HG03460 (cell line): ENCODE measurements at regions not wholly inside any gene's neighbourhood (a gene's known extent, or its start where the extent isn't known, plus 50 kb on each side); places are given as distances from the start of the nearest gene placed in this dataset.
A peak's percentile ranks its signal among the peaks of the same experiment; 100 is the strongest.

Experiments
- ATAC-seq: cut with Tn5 transposase; IDR thresholded peaks from one replicate; pipeline ENCODE4 v1.9.1; 2021; ENCODE audit not compliant: unreplicated experiment

- no peak for ATAC-seq
Measured at GRCh38 chr6:113576310-113576709, 280.8 kb upstream of the MARCKS start.

GRCh38 chr6:113578691-113579090 is 278.5 kb upstream of the MARCKS start:
- no peak for ATAC-seq

DNA sequence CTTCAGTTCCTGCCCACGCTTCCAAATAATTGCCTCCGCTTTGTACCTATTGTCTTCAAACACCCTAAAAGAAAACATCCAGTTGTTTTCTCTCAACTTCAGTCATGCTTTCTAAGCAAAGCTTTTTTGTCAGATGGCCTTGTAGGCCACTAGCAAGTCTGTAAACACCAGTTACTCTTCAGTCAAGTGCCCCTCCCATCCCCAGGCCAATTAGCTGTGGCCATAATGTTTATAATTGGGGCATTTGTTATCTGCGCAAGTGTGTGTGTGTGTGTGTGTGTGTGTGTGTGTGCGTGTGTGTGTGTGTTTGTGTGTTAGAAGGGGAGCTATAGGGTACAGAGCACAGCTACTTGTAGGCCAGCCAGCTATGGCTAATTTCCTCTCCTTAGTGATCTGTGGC is 272.4 kb upstream of the MARCKS start:
- no peak for ATAC-seq

DNA sequence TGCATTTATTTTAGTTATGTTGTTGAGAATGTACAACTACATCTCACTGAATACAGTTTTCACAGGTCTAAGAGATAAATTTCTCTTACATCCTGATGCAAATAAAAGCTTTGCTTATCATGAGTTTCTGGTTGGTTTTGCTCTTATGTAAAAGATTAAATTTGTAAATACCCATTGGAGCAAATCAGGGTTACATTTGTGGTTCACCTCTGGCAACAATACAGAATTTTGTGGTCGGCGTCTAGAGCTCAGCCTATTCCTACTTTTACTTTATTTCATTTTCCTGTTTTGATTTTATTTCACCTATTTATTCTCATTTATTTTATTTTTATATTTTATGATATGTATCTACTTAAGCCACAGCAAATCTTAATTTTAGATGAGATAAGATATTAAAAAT is 271.9 kb upstream of the MARCKS start:
- no peak for ATAC-seq

- ATAC-seq: no peak
Measured at GRCh38 chr6:113586413-113587077, 270.6 kb upstream of the MARCKS start.

GRCh38 chr6:113587078-113587699 is 270.0 kb upstream of the MARCKS start:
- no peak for ATAC-seq

DNA sequence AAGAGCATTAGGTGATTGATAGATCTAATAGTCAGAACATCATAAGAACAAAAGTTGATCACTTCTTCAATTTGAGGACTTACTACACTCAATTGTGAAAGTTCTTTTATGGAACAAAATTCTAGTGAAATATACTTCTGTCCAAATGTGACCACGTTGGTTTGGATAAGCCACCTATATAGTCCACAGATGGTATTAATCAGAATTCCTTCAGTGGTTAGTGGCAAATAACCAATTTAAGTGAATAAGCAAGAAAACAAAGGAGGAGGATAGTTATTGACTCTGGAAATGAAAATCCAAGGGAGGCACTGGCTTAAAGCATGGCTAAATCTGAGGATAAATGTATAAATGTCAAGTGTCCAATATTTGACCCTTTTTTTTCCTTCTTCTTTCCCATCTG is 268.5 kb upstream of the MARCKS start:
- no peak for ATAC-seq

GRCh38 chr6:113591896-113592827 is 265.0 kb upstream of the MARCKS start:
- peak; percentile 58 for ATAC-seq

- no peak for ATAC-seq
Measured at GRCh38 chr6:113594726-113595125, 262.4 kb upstream of the MARCKS start.

- no peak for ATAC-seq
Measured at GRCh38 chr6:113595911-113596376, 261.2 kb upstream of the MARCKS start.

DNA sequence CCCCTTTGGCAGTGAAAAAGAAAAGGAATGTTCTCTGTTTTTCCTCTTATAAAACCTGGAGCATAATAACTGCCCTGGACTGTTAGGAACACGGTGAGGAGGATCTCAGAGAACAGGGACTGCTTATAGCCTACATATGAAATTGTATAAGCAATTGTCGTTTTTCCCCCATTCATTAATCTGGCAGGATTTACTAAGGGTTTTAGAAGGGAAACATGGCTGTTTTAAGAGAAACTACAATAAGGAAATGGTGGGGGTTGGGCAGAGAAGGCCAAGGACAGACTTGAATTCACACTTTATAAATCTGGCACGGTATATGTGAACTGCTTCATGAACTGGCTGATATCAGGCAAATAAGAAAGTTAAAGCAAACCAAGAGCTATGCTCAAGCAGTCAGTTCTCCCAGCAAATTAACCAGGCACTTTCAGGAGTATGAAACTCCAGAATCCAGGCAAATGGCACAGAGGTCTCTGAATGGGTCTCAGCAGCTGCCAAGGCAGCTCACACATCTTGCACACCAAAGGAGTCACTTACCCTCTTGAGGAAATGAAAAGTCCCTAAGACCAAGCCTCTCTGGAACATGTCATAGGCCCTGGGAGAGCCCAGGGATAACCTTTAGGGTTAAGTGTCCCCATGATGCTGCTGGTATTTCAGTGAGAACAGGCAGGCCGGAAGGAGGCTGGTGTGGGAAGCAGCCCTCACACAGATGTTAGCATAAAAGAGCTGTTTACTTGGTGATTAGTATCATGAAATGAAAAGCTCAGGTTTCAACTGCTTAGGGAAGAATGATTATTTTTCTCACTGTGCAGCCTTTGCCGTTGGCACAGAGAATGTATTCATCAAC is 260.5 kb upstream of the MARCKS start:
- ATAC-seq: no peak

- ATAC-seq: no peak
Measured at GRCh38 chr6:113597231-113597583, 259.9 kb upstream of the MARCKS start.

DNA sequence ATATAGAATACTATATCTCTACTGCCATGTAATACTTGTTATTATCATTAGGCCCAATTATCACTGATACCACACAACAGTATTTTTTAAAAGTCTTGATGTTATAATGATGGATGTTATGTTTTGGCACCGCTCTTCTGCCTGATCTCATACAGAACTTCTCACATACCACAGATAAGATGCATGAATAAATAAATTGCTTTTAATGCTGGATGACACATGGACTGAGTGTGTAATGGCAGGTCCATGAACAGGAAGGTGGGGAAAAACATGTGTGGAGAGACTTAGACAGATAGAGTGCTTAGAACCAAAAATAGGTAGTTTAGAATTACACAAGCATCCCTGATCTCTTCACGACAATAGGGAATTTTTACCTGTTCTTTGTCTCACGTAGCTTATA is 258.4 kb upstream of the MARCKS start:
- no peak for ATAC-seq

DNA sequence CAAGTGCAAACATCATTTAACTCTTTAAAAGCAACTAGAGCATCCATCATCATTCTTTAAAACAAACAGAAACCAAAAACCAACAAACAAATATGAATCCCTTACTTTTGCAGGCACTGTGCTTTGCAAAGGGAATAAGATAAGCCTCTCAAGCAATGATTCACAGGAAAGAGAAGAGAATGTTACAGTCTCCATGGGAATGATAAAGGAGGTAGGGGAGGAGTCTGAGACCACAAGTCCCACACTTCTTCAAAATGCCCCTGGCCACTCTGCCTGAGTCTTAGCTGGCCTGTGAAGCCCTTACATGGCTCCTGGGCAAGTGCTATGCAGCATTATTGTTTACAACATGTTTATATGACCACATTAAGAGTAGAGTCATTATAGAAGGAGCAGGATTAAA is 257.7 kb upstream of the MARCKS start:
- no peak for ATAC-seq

GRCh38 chr6:113600551-113601339 is 256.4 kb upstream of the MARCKS start:
- no peak for ATAC-seq

GRCh38 chr6:113607821-113608545 is 249.2 kb upstream of the MARCKS start:
- no peak for ATAC-seq

DNA sequence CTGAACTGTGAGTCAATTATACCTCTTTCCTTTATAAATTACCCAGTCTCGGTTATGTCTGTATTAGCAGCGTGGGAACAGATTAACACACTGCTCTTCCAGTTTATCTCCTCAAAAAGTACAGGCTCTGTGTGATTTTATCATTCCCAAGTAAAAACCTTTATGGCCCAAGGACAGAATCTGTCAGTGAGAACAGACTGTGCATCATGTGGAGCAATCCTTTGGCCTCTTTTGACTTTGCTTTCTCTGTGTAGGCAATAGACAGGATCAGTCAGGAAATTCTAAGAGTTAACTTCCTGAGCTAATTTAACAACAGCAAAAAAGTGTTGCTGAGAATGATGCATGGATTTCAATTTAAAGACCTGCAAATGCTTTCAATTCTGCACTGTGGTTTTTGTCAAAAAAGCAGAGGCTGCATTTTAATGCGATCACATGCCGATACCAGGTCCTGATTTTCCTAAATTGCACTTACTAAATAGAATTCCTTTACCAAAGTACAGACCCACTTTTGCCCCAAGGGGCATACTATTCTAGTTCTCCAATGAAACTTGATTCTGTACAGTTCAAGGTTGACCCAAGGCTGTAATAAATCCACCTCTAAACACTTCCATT is 246.7 kb upstream of the MARCKS start:
- ATAC-seq: no peak

GRCh38 chr6:113616701-113617274 is 240.4 kb upstream of the MARCKS start:
- no peak for ATAC-seq

GRCh38 chr6:113619077-113619476 is 238.1 kb upstream of the MARCKS start:
- ATAC-seq: no peak
